DMS114 treated with DMSO at 0.1 percent for 48 hours (cell line): ENCODE measurements at regions not wholly inside any gene's neighbourhood (a gene's known extent, or its start where the extent isn't known, plus 50 kb on each side); places are given as distances from the start of the nearest gene placed in this dataset.

ENCODE experiments used
- DNase-seq: peaks from one replicate; lab custom pipeline; 2025; ENCODE audit not compliant: unreplicated experiment; lab: John Stamatoyannopoulos, UW

DNA sequence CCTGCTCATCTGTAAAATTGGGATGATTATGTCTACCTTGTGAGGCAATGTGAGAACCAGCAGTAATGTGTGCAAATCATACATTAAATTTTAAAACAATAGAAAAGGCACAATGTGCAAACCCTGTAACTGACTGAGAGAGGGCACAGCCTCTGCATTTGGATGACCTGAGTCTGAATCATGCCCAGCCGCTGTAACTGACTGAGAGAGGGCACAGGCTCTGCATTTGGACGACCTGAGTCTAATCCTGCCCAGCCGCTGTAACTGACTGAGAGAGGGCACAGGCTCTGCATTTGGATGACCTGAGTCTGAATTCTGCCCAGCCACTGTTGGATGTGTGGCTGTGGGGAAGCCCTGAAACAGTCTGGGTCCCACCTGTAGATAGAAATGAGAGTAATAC is 351.5 kb upstream of the SHH start:
- DNase-seq: no peak

DNA sequence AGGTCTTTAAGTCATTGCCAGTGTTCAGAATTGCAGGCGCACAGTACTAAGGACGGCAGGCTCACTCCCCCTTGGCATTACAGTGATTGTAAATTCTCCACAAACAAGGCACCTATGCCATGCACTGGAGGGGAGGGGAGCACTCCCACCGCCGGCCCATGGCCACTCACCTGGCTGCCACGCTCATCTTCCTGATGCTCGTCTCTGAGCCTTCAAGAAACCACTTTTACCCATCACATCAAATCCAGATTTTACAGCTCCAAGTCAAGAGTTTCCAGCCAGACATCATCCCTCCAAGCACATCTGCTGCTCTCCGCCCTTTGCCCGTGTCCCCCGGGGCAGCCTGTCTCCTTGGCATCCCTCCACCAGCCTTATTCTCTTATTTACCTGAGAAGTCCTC is 350.2 kb upstream of the SHH start:
- no peak for DNase-seq

DNA sequence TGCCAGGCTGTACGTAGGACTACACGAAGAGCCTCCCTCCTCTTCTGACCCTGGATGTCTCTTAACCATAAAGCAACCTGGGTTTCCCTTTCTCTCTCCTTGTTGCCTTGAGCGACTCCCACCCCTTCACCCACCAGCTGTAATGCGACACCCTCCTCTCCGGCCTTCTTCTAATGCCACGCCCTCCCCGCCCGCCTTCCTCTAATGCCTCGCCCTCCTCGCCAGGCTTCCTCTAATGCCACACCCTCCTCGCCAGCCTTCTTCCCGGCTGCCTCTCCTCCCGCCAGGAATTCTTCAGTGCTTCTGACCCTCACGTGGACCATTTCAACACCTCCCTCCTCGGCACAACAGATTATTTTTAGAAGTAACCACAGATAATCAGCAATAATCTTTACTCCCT is 348.5 kb upstream of the SHH start:
- DNase-seq: no peak

DNA sequence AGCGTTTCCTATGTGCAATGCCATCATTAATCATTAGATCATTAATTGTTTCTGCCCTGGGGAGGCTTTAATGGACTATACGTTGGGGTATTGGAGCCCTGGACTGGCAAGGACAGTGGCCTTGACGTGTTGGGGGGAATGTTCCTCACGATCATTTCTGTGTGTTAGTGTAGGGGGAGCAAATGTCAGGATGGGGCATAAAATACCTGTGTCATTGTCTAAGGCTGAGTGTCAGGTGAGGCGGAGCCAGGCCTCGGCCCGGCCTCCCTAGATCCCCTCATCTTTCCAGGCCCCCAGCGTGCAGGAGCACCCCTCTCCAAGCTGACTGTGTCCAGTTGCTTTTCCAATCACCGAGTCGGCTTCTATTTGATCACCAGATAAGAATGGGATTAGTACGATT is 346.4 kb upstream of the SHH start:
- no peak for DNase-seq

DNA sequence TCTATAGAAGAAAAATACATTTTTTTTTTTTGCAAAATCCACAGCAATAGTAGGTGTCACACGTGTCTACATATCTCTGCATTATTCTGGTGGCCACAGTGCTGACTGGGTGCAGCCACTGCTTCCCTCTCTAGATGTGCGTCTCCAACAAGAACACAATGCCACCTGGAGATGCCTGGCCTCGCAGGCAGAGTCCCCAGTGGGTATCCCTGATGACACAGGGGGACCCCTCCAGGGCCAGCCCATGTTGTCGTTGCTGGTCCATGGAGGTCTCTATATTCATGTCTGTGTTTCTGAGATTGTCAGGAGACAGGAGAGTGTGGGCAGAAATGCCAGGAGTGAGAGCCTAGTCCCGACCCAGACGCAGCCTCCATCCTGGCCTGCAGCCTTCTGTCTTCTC is 345.9 kb upstream of the SHH start:
- no peak for DNase-seq

DNA sequence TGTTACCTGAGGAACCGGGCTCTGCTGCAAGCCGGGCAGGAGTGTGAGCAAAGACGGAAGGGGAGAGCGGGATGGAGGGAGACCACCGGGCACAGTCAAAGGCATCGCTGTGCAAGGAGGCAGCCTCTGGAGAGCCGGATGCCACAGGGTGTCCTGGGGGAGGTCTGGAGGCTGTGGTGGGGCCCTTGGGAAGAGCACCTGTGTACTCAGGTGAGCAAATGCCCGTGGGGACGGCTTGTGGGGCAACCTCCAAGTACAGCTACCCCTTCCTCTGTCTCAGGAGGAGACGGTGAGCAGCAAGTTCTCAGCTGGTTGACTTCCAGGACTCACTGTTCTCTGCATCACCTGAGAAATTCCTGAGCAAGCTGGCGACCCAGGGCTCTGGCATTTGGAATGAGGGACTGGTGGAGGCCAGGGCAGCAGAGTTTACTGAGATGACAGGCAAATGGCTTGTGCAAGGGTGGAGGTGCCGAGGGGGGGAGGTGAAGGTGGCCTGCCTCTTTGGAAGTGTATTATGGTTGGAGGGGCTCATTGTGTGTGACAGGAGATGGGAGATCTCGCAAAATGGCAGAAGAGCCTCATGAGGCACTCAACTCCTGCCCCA is 345.2 kb upstream of the SHH start:
- DNase-seq: no peak

DNA sequence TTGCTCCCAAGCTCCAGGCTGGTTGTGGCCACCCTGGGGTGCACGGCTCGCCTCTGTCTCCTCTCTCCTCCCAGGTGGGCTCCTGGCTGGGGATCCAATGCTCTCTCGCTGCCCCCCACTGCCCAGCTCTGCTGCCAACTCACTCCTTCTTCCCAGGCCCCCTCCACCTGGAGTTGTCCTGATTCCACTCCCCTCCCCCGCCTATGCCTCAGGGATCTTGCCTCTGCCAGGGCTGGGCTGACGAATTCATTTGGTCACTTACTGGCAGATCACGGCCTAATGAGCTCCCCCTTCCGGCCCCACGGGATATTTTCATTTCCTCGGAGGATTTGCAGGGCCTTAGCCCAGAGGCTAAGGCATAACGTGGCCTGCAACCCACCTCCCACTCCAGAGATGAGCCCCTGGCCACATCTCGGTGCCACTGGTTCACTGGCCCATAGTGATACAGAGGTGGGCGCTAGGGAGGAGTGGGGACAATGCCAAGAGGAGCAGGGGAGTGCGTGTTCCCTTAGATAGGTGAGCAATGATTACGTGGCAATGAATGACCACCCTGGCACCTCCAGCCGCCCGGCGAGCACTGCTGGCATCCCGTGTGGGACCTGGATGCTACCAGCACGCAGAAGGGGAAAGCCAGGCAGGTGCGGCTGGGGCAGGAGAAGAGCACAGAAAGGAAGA is 344.6 kb upstream of the SHH start:
- peak; percentile 4 for DNase-seq

DNA sequence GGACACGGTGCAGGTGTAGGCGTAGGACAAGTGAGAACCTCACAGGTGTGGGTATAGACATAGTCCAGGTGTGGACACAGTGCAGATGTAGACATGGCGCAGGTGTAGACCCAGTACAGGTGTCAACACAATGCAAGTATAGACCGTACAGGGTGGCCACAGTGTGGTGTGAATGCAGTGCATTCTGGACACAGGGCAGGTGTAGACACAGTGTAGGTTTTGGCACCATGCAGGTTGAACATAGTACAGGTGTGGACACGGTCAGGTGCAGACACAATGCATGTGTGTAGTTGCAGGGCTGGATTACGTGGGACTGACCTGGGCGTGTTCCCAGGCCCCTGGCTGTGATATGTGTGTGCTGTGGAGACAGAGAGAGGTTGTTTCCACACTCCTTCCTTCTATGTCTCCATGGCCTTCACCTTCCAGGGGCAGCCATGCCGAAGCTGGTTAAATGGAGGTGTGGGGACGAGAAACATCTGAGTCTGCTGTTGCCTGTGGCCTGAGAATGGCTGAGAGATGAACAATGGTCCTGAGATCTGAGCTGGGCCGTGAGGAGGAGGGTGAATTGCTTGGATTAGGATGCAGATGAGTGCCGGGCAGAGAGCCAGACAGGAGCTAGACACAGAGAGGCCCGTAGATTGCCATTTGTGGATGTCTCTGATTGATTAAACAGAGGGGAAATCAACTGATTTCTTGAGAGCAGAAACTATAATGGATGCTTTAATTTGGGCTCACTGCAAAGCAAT is 343.9 kb upstream of the SHH start:
- peak; percentile 3 for DNase-seq

DNA sequence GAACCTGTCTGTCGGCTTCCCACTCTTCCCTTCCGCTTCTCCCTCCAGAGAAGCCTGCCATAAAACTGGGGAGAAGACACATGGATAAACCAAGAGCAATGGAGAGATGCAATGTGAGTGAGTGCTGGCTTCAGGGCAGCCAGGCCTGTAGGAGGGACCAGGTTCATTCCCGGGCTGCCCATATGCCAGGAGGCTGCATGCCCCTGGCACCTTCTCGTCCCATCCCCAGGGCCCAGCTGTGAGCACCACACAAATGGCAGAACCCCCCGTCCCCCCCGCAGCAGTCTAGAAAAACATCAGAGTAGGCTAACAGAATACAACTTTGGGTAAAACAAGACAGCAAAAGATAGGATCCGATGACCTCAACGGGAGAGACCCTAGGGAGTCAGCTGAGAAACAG is 341.3 kb upstream of the SHH start:
- no peak for DNase-seq

DNA sequence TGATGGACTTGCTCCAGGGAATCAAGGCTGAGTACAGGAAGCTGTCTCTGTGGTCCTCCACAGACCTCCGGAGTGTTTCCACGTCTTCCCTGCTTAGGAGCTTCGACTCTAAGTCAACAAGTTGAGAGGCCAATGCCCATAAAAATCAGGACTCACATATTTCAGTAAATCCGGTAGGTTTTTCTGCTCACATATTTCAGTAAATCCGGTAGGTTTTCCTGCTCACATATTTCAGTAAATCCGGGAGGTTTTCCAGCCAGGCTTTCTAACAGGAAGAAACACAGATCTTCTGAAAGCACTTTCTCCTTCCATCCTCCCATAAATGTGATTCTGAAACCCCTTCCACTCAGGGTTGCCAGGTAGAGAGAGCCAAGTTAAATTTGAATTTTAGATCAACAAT is 340.1 kb upstream of the SHH start:
- no peak for DNase-seq

DNA sequence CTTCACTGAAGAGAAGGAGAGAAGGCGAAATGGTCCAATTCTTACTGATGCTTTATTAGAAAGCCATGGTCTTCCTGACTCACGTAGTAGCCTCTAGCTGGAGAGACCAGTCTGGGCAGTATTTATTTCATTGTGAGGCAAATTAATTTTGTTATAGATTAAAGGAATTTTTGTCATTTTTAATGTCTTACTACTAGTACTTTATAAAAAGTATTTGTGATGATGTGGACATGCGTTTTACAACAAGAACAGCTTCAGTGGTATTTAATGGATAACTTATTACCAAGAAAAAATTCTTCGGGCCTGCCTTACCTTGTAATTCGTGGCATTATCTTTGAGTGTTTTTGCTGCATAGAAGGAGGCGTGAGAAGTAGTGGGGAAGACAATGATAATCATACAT is 339.4 kb upstream of the SHH start:
- DNase-seq: no peak

DNA sequence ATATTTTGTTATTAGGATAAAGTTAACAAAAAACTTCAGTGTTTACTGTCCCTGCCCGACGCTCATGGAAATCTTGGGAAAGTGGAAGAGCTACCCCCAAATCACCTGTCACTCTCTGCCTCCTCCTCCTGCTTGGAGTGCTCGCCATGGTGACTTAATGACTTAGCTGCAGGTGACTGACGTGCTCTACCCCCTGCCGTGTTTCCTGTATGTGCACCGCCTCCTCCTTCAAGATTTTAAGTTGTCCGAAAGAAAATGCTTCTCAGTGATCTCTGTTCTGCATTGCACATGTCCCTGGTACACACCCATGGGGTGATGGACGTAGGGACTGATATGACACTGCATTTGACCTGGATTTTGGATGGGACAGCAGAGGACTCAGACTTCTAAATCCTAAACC is 338.8 kb upstream of the SHH start:
- DNase-seq: no peak

DNA sequence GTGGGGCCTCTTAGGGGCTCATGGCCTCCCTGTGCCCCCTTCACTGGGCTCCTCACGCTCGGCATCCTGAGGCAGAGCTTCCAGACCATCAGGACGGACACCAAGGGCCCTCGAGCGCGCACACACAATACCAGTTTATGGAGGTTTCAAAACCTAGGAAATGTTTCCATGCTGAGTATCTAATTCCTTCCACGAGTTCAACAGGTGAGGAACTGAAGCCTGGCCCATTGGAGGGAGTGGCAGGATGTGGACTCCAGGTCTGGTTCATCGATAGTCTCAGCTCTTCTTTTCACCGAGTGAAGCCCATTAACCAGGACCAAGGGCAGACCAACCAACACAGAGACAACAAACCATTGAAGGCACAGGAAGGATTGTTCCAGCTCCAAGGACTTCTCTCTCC is 336.7 kb upstream of the SHH start:
- DNase-seq: no peak

DNA sequence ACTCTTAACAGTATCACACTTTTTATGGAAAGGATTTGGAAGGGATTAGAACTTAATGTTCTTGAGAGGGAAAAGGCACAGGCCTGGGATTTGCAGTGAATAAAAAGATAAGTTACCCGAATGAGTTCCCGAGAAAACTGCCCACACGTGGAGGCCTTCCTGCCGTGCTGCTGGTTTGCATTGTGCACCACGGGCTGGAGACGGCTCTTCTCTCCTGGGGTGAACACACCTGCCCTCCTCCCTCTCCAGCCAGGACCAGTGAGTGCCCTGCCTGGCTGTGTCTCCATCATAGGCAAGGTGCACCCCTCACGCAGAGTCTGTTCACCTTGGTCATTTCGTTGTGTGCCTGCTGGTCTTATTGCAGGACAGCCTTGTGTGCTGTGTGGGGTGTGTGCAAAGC is 336.3 kb upstream of the SHH start:
- DNase-seq: no peak

DNA sequence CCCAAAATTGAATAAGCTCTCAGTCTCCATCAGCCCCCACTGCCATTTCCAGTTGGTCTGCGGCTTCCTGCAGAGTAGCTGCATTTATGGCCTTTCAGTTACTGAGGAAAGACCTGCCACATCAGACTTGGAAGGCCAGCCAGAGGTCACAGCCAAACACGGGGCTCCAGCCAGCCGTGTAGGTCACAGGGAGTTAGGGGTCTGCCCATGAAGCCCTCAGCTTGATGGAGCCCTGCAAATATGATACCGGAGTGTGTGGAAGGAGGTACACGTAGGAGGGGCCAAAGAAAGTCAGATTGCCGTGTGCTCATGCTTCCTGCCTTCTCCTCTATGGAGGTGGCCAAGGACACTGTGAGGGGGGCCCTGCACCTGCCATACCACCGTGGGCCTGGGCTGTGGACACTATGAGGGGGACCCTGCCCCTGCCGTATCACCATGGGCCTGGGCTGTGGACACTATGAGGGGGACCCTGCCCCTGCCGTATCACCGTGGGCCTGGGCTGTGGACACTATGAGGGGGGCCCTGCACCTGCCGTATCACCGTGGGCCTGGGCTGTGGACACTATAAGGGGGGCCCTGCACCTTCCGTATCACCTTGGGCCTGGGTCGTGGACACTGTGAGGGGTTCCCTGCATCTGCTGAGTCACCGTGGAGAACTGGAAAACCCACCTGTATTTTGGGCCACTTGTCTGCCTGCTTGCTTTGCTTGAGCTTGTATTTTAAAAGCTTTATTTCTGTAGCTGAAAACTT is 335.7 kb upstream of the SHH start:
- no peak for DNase-seq

DNA sequence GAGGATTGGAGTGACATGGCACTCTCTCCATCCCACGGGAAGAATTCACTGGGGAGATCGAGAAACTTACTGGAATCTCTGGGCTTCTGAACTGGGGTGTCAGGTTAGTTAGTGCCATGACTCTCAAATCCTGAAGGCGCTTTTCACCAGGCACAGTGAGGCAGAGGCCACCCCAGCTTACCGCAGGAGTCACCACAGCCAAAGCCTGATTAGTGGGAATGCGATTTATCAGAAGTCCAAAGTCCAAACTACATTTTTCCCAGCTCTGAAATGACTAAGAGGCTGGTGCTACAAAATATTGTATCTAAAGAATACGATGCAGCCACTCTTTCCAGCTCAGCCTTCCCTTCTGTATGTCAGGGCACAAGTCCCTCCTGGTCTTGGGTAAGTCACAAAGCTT is 334.8 kb upstream of the SHH start:
- no peak for DNase-seq

DNA sequence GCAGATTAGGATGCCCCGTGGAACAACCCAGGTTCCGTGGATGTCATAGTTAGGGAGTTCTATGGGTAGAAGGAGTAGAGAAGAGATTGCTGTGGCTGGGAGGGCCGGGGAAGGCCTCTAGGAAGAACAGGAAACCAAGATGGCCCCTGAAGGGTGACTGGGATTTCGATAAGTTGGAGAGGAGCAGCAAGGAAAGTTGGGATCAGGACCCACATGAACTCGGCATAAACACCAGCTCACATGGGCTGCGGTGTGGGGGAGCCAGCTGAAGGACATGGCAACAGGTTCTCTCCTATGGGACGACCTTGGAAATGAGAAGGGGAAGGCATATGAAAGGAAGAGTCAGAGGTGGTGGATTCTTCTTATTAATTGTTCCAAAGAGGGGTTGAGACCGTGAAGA is 333.7 kb upstream of the SHH start:
- no peak for DNase-seq

DNA sequence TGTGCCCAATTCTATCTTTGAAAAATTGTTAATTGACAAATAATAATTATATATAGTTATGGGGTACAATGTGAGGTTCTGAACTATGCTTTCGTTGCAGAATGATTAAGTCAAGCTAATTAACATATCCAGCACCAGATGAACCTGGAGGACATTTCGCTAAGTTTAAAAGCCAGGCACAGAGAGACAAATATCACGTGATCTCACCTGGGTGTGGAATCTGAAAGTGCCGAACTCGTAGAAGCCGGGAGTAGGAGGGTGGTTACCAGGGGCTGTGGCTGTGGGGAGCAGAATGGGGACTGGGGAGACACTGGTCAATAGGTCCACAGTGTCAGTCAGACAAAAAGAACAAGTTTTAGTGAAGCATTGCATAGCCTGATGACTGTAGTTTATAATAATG is 332.9 kb upstream of the SHH start:
- no peak for DNase-seq

DNA sequence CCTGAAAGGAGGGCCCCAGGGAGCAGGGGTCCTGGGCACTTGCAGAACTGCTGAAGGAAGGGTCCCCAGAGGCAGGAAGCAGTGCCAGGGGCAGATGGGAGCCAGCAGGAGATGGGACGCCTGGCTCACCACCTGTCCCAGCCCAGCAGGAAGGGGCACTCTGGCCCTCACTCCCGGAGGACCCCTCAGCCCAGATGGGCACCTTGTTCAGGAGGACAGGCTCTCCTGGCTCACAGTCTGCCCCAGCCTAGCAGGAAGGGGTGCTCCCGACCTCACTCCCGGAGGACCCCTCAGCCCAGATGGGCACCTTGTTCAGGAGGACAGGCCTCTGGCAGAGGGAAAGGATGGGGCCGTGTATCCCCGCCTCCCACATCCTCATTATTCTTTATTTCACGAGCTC is 331.4 kb upstream of the SHH start:
- DNase-seq: no peak

DNA sequence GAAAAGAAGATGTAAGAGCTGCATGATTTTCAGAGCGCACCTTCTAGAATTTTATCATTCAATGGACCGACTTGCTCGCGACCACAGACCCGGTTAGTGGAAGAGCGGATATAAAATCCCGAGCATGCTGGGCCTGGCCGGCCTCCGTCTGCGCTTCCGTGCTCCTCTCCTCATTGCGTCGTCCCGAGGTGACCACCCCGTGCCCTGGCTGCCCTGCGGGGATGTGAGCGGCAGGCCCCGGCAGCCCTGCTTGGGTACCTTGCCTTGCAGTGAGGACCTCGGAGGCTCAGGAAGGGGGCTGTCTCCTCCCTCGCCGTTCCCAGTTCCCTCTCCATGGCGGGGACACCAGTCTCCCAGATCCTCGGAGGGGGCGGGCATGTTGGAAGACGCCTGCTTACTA is 330.9 kb upstream of the SHH start:
- DNase-seq: no peak

DNA sequence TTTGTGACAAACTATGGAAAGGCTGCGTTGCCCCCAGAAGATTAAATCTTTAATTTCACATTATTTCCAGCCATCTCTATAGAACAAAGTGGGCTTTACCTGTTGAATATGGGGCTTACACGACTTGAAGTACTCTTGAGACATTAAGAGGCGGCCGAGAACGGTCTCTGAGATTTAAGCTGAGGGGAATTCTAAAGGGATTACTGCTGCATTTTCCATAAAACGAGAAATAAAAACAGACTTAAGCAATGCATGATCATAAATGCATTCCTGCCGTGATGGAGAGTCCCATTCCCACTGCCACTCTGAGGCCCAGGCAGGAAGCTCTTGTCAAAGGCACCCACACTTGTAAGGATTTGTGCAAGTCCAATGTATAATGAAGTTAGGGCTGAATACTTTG is 329.7 kb upstream of the SHH start:
- DNase-seq: no peak

DNA sequence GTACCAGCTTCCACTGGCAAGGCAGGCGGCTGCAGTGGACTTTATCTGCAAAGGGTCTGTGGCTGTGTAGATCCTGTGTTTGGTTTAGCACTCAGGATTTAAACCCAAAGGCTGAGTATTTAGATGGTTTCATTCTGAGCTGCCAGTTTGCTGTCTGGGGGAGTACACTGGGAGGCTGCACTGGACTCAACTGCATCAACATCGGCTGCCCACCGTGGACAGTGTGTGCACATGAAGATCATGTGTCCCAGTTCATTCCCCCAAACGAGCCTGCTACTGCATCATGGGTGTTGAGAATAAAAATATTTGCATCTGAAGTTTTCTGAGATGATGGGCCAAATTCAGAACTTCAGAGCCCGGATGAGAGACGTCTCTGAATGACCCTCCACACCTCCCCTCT is 328.6 kb upstream of the SHH start:
- DNase-seq: no peak
